A549 (cell line): ENCODE measurements at regions not wholly inside any gene's neighbourhood (a gene's known extent, or its start where the extent isn't known, plus 50 kb on each side); places are given as distances from the start of the nearest gene placed in this dataset.

Experiments used
- EP300 ChIP-seq, 2 experiments: fragments of >200 bp; sonication (Bioruptor Twin); formaldehyde crosslinking; IDR thresholded peaks; 2 replicates in 1 of 2; 3 replicates in 1 of 2; pipeline ENCODE4 v1.6.1; 2016 to 2017
- REST ChIP-seq: fragments of 200-600 bp; sonication (generic); IDR thresholded peaks from 2 replicates; pipeline ENCODE4 v1.6.1; 2016; ENCODE audit warnings: antibody characterized with exemption, mild to moderate bottlenecking, moderate library complexity
- TF ChIP-seq, protein P1 (sequence below): fragments of 150-350 bp; IDR thresholded peaks from 2 replicates; pipeline ENCODE4 v1.6.1; 2014; ENCODE audit warnings: low read depth, mild to moderate bottlenecking, low read length

DNA sequence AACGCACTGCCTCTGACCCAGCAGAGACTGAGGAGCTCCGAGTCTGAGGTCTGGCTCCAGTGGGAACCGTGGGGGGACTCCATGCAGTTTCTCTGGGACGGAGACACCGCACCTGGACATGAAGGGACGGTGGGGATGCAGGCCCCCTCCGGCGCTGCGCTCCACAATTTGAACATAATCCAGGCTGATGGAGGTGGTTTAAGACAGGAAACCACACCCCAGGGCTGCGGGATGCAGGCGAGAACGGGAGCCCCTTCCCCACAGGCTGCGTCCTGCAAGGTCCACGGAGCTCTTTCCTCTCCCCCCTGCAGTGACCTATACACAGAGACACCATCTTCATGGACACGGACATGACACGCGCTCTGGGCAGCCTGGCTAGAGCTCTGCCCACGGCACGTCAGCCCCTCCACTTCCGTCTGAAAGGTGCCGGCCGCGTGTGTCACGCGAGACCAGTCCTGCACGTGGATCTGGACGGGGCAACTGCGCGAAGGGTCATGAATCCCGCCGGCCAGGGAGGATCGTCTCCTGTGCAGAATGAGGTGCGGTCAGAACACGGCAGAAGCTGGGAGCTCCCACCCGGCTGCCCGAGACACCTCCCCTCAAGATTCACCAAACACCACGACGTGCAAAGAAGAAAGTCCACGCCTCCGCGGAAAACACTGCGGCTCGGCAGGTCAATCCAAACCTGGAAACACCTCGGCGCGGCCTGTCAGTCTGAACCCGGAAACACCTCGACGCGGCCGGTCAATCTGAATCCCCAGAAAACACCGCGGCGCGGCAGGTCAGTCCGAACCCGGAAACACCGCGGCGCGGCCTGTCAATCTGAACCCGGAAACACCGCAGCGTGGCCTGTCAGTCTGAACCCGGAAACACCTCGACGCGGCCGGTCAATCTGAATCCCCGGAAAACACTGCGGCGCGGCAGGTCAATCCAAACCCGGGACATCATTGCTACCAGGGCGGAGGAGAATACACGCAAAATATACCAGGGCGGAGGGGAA, 212.4 kb downstream of the BRD1 start:
- TF ChIP-seq REST, result no peak
- no peak for TF ChIP-seq EP300 (IDR thresholded peaks at IDR 0.05)
- TF ChIP-seq, protein P1, sequence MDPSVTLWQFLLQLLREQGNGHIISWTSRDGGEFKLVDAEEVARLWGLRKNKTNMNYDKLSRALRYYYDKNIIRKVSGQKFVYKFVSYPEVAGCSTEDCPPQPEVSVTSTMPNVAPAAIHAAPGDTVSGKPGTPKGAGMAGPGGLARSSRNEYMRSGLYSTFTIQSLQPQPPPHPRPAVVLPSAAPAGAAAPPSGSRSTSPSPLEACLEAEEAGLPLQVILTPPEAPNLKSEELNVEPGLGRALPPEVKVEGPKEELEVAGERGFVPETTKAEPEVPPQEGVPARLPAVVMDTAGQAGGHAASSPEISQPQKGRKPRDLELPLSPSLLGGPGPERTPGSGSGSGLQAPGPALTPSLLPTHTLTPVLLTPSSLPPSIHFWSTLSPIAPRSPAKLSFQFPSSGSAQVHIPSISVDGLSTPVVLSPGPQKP, result no peak
